Adrenal gland (tissue), 5 donors: ENCODE measurements at regions not wholly inside any gene's neighbourhood (a gene's known extent, or its start where the extent isn't known, plus 50 kb on each side); places are given as distances from the start of the nearest gene placed in this dataset.

Source experiments
- CTCF ChIP-seq, 6 experiments: fragments of 450-650 bp in 4 of 6; fragments of 200-600 bp in 2 of 6; sonication (generic) in 1 of 6; IDR thresholded peaks; 1 replicate in 5 of 6; 2 replicates in 1 of 6; pipeline versions ENCODE4 v1.5.1 to v1.8.0; 2016 to 2021; ENCODE audit warnings: antibody characterized with exemption in 6 of 6, mild to moderate bottlenecking in 2 of 6, moderate library complexity in 1 of 6
- POLR2A ChIP-seq, 2 donors: fragments of 450-650 bp; IDR thresholded peaks; one replicate each; pipeline ENCODE4 v1.6.1; 2017; ENCODE audit warnings: antibody characterized with exemption in 2 of 2, mild to moderate bottlenecking in 2 of 2, moderate library complexity in 1 of 2
- donor health status: DM: no; HTN: no; CAD: no.

- TF ChIP-seq CTCF (IDR thresholded peaks at IDR 0.05) (no peak), POLR2A (IDR thresholded peaks at IDR 0.05) (no peak)
Measured at GRCh38 chr20:40603057-40603651, 85.9 kb downstream of the MAFB start.
